Limb (tissue), 2 donors: ENCODE measurements at regions not wholly inside any gene's neighbourhood (a gene's known extent, or its start where the extent isn't known, plus 50 kb on each side); places are given as distances from the start of the nearest gene placed in this dataset.
"Not testable (repeated sequence)": the region's sequence is repeated elsewhere in the genome, so short reads cannot be mapped to it uniquely, and the experiment has no call there.

ENCODE experiments used
- DNase-seq, 2 donors: peaks; one replicate each; pipeline ENCODE4 v3.0.0-alpha.2; 2016; ENCODE audit errors: extremely low spot score in 2 of 2

GRCh38 chr13:100773429-100773828 lies 98.8 kb upstream of the TMTC4 start:
- DNase-seq: no peak

- DNase-seq: no peak
These were observed 92.6 kb upstream of the TMTC4 start for GRCh38 chr13:100767192-100767591.

- not testable (repeated sequence) for DNase-seq
These were observed 92.0 kb upstream of the TMTC4 start for GRCh38 chr13:100766570-100766969.

GRCh38 chr13:100764937-100765336 lies 90.3 kb upstream of the TMTC4 start:
- no peak for DNase-seq

GRCh38 chr13:100762126-100762525 lies 87.5 kb upstream of the TMTC4 start:
- not testable (repeated sequence) for DNase-seq

GRCh38 chr13:100755891-100756290 lies 81.3 kb upstream of the TMTC4 start:
- no peak for DNase-seq

- no peak for DNase-seq
These were observed 79.9 kb upstream of the TMTC4 start for GRCh38 chr13:100754459-100754858.

- no peak for DNase-seq
These were observed 78.8 kb upstream of the TMTC4 start for GRCh38 chr13:100753376-100753775.

- DNase-seq: no peak
These were observed 77.2 kb upstream of the TMTC4 start for GRCh38 chr13:100751826-100752225.

GRCh38 chr13:100746953-100747683 lies 72.5 kb upstream of the TMTC4 start:
- no peak for DNase-seq

- DNase-seq: no peak
These were observed 63.7 kb upstream of the TMTC4 start for GRCh38 chr13:100738176-100738855.

- DNase-seq: no peak
These were observed 60.9 kb upstream of the TMTC4 start for GRCh38 chr13:100735494-100735893.

GRCh38 chr13:100734194-100734720 lies 59.7 kb upstream of the TMTC4 start:
- DNase-seq: no peak

GRCh38 chr13:100733261-100733660 lies 58.7 kb upstream of the TMTC4 start:
- DNase-seq: no peak

GRCh38 chr13:100728201-100728600 lies 53.6 kb upstream of the TMTC4 start:
- DNase-seq: no peak

GRCh38 chr13:100725472-100725871 lies 50.9 kb upstream of the TMTC4 start:
- DNase-seq: no peak

- no peak for DNase-seq
These were observed 50.0 kb upstream of the TMTC4 start for GRCh38 chr13:100724568-100724967.
